ENCODE measurements at regions not wholly inside any gene's neighbourhood (a gene's known extent, or its start where the extent isn't known, plus 50 kb on each side); places are given as distances from the start of the nearest gene placed in this dataset.
A peak's percentile ranks its signal among the peaks of the same experiment; 100 is the strongest.

DNA sequence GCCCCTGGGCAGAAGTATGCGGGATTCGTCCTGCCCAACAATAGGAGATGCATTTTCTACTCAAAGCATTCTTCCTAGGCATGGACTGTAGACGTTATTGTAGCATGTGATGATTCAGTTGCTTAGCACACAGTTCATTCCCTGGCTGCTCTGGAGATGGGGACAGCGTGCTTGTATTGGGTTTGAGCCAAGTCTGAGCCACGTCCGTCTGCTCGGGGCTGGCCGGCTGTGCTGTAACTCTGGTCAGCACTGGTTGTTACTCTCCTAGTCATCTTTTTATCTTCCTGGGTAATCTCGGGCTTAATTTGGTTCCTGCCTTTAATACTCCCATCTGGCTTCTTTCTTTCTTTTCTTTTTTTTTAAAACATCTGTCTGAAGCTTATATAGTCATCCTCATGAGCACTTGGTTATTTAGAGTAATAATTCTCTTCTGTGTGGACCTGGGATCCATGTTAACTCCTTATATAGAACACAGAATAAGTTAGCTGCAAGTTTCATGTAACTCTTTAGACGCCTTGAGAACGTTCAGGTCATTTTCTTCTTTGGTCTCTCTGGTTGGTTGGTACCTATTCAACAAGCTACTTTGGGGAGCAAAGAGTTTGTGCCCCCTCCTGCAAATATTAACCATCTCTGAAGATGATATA lies 118.8 kb upstream of the RPS23 start:
- no peak for DNase-seq (ENCODE audit: low read depth)

DNA sequence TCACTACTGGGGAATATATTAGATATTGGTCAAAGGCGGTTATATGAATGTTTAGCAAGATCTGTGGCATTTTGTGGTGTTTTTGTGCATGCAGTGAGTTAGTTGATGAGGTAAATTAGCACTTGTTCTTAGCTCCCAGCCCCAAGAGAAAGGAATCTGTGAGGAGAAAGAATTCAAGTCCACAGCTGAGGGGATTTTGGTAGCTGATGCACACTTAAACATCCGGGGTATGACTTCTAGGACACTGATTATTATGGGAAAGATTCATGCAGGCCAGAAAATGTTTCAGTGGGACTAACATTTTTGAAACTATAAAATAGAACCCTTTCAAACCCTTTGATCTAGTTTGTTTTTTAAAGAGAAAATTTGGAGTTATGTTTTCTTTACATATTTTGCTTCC lies 118.2 kb upstream of the RPS23 start:
- no peak for DNase-seq (ENCODE audit: low read depth)

DNA sequence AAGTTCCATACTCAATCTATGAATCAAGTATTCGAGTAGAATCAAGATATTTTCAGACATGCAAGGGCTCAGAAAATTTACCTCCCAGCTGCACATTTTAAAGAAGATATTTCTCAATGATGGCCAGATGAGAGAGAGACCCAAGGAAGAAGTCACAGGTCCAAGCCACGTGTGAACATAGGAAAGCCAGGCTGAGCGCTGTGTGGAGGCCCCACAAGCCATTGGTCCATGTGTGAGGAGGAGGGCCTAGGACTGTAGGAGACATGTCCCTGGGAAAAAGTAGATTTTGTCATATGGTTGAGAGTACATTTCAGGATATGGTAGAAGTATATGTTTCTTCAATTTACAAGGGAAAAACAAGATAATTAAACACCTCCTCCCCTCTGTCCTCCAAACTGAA lies 115.8 kb upstream of the RPS23 start:
- no peak for DNase-seq (ENCODE audit: low read depth)

DNA sequence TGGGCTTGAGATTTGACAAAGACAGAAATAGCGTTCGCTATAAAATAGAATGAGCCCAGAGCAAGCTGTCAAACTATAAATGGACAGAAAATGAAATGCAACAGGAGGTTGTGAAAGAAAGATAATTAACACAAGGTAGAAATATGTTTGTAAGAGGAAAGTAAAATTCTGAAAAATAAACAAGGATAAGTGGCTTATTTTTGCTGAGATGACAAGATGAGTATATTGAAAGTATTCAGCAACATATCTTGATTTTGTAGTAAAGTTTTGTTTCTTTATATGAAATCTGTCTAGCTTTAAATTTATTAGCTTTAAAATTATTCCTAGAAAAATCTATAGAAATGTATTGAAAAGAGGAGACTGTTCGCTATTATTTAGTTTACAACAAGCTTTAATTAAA lies 111.9 kb upstream of the RPS23 start:
- no peak for DNase-seq (ENCODE audit: low read depth)

DNA sequence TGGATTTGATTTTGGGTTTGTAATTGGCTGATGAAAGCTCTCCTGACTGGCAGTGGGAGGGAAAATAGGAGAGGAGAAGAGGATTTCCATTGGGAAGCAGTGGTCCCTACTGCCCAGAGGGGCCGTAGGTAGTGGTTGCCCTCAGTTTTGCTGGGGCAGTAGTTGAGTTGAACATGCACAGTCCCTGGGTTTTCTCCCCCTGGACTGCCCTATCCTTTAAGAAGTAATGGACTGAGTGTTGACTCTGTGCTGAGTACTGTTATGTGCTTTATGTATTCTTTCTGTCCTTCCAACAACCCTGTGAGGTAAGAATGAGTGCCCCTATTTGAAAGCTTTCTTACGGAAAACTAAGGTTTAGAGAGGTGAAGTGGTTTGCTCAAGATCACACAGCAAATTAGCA lies 111.2 kb upstream of the RPS23 start:
- no peak for DNase-seq (ENCODE audit: low read depth)

DNA sequence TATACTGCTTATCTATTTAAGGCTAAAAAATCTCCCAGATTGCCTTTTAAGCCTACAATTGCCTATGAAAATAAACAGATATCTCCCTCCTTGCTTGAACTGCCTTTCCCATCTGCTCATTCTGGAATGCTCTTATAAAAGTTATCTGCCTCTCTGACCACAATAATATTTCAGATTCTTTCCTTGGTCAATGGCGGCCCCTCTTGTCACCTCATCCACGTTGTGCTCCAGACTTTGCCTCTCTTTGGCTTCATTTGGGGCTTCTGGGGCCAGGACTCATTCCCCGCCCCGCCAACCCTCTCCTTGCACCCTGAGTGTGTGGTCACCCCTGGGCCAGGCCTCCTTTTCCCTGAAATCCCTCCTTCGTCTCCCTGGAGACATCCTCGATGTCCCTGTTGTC lies 110.0 kb upstream of the RPS23 start:
- no peak for DNase-seq (ENCODE audit: low read depth)

DNA sequence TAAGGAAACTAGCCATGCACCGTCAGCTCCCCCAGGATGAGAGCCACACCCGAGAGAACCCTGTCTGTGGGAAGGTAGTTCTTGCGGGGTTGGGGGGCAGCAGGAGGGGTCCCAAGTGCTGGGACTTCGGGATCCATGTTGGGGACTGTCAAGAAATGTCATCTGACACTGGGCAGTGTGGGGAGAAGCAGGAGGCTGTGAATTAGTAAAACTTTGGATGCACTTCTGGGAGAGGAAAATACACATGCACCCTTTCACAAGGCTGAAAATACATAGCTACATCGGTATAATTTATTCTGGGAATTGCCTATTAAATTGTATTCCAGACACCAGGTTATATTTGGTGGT lies 109.6 kb upstream of the RPS23 start:
- no peak for DNase-seq (ENCODE audit: low read depth)

DNA sequence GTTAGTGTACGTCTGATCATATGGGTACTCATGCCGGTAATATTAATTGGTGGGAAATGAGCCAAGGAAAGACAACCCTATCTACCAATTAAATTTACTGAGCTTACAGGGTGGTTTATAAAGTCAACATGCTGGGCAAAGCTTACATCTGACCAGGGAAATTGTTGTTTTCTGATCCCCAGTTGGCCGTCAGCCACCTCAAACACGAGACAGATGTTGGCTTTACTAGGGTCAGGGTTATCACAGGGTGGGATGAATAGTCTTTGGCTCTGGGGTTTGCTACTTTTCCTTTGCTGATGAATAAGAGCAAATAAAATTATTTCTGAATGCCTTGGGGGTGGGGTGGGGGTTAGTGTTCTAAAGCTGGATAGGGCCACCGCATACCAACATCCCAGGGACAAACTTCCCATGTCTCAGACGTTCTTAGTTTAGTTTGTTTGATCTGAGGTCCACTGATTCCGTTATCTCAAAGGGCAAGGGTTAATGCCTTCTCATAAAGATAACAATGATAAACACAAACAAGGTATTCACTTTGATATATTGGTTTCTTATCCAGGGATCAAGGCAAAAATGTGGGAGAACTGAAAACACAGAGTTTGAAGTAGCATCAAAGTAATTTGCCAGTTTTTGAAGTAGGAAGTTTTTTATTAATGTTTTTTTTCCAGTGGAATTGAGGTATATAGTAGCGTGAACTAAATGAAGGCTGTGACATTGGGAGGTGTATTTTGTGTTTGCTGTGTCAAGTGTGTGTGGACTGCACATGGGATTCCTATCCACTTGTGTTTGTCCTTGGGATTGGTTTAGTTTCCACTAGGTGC lies 109.1 kb upstream of the RPS23 start:
- DNase-seq (ENCODE audit: low read depth) = no peak

DNA sequence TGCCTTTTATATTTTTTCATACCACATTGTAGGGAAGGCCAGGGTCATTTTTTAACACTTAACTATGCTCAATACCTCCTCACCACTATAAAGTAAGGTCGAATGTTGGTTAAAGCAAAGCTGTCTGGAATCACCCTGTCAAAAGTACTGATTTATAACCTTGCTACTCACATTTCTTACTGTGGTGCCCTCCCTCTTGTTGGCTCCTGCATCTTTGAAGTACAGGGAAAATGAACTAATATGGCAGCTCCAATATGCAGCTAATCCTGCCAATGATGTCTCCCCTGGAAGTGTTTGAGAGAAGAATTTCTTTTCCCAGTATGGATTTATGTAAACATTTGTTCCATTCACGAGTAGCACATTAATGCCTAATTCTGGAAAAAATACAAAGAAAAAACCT lies 108.4 kb upstream of the RPS23 start:
- no peak for DNase-seq (ENCODE audit: low read depth)

DNA sequence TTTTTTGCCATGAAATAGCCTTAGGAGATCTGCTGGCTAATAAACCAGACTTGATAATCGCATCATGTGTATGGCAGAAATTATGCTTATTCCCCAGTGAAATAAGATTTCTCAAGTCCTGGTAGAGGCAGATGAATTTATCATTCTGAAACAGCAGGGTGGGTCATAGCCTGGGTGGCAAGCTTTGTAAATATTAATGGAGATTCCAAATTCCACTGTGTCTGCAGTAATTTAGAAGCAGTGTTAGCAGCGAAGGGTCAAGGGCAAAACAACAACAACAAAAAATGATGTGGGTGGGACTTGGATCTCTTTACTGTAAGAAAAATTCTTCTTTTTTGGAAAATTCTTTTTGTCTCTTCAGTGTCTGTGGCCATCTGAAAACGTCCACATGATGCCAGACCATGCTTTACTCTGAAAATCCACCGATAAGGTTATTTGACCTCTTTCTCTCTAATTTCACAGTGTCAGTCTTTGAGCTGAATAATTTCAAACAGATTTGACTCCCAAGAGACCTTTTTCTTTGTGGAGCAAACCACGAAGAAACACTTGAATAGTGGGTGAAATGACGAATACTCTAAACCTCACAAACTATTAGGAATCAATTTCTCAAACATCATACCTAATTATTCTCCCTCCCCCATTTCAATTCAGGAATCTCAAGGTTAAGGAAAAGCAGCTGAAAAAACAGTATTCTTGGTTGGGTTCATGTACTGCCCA lies 106.0 kb upstream of the RPS23 start:
- DNase-seq (ENCODE audit: low read depth) = no peak

DNA sequence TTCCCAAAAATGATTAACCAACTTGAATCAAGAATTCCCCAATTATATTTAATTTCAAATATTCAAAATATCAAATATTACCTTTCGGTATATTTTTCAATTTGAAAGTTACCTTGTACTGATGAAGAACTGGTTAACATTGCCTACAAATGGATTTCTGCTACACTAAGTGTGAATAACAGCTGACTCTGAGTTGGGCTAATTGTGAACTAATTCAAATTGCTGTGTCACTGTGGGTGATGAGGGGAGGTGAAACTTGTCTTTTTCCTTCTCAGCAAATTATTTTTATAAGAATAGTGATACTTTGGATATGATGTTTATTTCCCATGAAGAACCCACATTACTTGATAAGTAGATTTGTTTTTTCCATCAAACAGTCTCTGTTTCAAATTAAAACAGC lies 103.4 kb upstream of the RPS23 start:
- no peak for DNase-seq (ENCODE audit: low read depth)

DNA sequence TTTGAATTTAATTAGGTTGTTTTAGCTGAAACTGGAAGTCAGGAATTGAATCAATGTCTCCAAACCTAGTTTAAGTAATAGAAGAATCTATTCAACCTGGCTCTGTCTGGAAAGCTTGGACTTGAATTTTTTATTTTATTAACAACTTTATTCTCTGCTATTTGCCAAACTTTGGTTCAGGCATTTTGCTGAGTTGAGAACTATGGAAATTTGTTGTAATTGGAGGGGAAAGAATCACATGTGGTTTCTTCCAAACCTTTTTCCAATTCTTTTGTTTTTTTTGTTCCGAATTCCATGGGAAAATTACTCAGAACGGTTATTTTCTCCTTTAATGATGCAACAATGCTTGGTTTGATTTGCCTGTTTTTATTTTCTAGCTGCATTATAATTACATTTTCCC lies 98.2 kb upstream of the RPS23 start:
- DNase-seq (ENCODE audit: low read depth) = no peak

DNA sequence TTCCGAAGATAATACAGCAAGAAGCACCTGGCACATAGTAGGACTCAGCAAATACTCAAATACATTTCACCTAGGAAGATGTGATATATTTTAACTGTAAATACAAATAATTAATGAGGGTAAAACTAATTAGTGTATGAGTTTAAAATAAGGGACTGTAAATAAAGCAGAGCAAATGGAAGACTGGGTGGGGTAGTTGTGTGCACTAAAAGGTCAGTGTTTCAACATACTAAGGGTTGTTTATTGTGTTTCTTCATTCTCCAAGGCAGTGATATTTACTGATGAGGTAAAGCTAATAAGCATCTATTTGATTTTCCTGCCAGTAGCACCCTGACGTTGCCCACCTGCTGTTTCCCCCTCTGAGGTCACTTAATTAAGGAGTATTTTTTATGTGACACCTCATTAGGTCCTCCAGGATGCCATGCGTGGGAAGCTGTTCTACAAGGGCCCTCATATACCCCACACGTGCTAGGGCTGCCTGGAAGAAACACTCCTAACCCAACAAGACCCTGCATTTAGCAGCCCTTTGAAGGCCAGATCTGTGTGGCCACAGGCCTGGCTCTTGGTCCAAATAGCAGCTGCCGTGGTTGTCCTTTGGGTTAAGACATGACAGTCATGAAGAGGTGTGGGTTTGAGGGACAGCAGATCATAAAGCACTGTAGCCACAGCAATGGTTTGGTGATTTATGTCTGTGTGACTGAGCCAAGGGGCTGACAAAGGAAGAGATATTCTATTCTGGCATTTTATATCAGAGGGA lies 97.5 kb upstream of the RPS23 start:
- no peak for DNase-seq (ENCODE audit: low read depth)

DNA sequence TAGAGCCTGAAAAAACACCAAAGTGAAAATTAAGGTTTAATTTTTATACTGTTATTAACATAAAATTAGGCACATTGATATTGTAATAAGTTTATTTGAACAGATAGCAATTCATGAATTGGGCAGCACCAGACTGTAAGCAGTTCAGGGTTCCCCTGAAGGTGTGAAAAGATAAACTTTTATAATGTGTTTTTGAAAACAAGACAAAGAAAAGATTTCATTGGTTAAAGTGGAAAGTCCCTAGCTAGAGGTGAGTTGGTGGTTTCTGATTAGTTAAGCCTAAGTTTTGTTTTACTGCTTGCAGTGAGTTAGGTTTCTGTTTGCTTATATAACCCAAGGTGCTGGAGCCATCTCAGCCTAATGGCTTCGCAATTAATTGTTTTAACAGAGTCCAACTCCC lies 96.5 kb upstream of the RPS23 start:
- no peak for DNase-seq (ENCODE audit: low read depth)

DNA sequence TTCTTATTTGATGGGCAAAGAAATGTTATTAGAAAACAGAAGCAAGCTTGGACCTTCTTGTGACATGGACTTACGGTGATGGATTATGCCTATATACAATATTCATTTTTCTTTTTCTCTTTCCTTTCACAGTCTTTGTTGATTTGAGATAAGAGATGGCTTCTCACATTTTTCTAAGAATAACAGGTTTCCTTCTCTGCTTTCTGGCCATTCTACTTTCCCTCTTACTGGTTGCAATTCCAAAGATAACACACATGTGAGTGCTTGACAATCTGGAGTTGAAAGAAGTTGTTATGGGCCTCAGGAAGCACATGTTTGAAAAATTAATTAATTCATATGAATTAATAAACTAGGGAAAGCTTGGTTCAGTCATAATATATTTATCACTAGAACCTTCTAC lies 89.8 kb upstream of the RPS23 start:
- no peak for DNase-seq (ENCODE audit: low read depth)

DNA sequence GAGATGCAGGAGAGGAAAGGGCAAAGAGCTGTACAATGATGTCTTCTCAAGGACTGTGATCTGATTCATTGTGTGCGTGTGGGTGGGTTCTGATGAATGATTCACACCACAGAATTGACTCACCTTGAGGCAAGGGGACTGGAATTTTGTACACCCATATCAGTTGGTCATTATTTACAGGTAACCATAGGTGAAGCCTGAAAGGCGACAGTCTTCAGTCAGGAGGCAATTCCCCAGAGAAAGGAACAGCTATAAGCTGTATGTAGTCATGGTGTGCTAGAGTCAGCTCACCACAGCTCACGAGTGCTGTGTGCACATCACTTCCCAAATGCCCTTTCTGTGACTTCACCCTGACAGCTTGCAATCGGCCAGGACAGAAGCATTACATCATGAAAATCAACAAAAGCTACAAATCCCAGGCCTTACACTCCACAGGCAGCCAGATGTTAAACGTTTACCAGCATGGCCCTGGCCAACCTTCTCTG lies 87.6 kb upstream of the RPS23 start:
- peak; percentile 33 for DNase-seq (ENCODE audit: low read depth)

DNA sequence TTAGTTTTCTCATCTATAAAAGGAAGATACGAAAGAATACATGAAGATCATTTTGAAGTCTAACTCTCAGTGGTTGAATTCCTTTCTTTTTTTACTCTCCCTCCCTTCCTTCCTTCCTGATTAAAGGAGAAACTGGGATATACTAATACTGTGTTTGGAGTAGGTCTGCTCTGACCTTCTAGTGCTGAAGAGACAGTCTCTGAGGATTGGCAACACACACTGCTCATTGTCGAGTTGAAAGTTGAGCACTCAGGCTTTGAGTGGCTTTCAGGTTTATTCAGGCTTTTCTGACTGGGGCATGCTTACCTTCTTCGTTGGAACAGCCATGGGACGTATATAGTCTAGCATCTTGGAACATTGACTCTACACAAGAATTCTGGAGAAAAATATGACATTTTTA lies 86.9 kb upstream of the RPS23 start:
- no peak for DNase-seq (ENCODE audit: low read depth)

DNA sequence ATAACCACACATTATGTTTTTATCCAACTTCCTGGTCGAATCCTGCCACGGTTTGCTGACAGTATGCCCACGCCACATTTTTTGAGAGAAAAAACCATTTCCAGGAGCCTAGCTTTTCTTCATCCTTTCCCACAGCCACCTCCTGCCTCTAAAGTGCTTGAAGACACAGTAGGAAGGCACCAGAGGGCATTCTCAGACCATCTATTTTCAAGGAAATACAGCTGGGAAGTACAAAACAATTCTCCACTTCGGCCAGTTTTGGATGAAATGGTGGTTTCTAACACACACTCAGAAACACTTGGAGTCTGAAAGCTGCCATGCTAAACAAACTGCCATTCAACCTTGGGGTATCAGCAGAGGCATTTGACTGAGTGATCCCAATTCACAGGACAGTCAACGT lies 86.3 kb upstream of the RPS23 start:
- no peak for DNase-seq (ENCODE audit: low read depth)

DNA sequence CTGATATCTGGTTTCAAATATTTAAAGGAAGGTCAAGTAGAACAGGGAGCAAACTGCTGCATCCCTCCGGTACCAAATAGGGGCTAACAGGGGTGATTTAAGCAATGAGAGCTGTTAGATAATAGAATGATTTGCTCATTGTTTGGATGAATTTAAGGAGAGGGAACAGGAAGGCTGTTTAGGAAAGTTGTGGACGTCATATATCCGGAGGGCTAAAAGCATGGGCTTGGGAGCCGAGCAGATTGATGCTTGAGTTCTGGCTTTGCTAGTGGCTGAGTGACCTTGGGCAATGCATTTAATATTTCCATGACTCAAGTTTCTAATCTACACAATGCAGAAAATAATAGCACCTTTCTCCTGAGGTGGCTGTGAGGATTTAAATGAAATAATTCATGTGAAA lies 85.4 kb upstream of the RPS23 start:
- DNase-seq (ENCODE audit: low read depth) = no peak

DNA sequence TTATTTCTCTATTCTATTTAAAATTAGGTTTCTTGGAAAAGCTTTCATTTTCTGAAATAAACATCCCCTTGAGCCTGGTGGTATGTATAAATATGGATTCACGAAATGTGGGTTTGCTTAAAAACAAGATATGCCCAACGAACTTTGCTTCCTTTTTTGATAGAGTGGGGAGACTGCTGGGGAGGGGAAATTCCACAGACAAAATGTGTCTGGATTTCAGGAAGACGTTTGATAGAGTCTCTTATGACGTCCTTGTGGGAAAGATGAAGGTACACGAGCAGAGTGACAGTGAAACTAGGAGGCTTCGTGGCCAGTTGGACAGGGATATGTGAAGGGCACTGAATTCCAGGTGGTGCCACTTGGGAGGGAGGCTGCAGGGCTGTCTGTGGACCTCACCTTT lies 84.5 kb upstream of the RPS23 start:
- DNase-seq (ENCODE audit: low read depth) = no peak

DNA sequence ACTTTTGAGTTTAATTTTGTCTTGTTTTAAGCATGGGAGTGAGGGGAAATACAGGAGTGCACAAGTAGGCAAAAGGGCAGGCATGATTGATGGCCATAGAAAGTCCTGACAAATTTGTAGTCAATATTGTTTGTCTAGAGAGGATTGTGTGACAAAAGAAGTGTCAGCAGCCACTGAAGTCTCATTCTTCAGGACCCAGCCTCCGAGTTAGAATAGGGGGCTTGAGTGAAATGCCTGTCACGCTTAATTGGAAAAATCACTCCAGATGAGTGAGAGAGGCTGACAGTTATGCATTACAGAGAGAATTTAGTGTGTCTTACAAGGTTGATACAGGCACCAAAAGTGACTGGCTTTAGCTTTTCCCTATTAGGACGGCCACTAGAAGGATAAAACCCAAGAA lies 81.9 kb upstream of the RPS23 start:
- no peak for DNase-seq (ENCODE audit: low read depth)

DNA sequence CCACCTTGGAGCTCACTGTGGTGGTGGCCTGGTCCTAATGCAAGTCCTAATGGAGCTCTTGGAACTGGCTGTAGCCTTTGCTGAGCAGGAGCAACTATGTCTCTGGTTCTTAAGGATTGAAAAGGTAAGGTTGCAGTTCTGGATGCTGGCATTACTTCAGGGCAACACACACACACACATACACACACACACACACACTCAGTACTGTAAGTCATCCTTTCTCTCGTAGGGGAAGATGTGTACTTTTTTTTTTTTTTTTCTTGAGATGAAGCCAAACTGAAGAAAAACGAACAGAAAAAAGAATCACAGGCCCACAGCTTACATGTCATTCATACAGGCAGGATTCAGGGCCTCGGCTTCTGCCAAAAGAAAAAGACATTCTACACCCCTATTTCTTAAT lies 81.1 kb upstream of the RPS23 start:
- no peak for DNase-seq (ENCODE audit: low read depth)

DNA sequence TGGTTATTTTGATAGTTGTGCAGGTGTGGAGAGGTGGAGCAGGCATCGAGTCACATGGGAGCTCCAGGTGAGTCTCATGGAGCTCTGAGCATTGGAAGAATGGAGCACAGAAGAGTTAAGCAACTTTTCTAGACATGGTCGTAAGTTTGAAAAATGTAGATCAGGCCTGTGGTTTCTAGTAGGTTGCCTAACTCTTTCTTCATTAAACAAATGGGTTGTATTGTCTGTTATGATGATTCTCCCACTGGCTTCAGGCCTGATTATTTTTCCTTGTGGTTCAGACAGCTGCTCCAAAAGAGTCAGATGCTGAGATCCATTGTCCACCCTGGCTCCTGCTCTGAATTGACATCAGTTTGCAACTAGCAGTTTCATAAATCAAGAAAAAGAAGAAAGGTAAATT lies 80.3 kb upstream of the RPS23 start:
- no peak for DNase-seq (ENCODE audit: low read depth)

All from stimulated activated CD4-positive, alpha-beta T cell treated with anti-CD3 and anti-CD28 coated beads, Interleukin-2, amount 100 ng/mL, for 4 hours (primary cell).